ENCODE measurements at regions not wholly inside any gene's neighbourhood (a gene's known extent, or its start where the extent isn't known, plus 50 kb on each side); places are given as distances from the start of the nearest gene placed in this dataset.

DNA sequence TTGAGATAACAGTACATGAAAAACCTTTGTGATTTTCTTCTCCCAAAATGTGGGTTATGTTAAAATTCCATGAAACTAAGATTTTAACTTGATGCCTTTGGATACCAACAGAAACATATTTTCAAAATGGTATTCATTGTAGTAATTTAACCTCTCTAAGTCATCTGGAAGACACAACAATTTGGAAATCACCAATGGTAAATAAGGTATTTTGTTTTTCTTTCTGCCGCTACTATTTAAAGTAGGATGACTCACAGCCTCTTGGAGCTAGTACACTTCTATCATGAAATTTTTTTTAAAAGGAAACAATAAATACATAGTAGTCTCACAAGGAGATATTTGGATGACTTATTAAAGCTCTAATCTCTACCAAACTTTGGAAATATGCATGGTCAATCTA lies 291.6 kb upstream of the VEPH1 start:
- no peak for DNase-seq

DNA sequence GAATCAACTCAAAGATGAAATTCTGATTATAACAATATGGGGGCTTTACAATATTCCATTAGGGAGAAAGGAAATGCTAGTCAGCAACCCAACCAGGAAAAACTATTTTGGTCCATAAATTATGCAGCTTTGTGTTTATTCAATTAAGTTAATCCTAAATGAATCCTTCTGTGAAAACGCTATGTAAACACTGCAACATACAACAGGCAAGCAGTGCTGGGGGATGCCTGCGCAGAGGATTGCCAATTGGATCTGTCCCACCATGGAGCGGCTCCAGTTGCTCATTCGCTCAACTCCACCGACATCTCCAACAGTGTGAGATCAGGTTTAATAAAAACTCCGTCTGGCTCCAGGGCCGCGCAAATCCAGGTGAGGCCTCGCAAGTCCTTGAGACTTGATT lies 290.5 kb upstream of the VEPH1 start:
- DNase-seq = no peak

DNA sequence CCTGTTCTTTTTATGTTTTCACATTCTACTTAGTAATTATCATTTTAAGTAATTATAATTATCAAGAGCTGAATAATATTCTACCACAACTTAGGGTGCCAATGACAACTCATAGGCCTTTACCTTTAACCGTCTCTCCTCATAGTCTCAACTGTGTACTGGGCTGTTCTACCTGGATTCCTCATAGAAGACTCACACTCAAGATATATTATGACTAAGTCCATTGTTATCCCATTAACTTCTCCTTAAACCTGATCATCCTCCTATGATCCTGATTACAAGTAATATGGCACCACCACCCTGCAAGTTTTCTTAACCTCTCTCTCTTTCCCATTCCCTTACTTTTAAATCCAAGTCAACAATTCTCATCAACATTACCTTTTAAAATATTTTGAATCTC lies 285.9 kb upstream of the VEPH1 start:
- no peak for DNase-seq

GRCh38 chr3:157786618-157787017 lies 283.4 kb upstream of the VEPH1 start:
- DNase-seq = no peak

- no peak for DNase-seq
Measured at GRCh38 chr3:157786211-157786610, 283.0 kb upstream of the VEPH1 start.

DNA sequence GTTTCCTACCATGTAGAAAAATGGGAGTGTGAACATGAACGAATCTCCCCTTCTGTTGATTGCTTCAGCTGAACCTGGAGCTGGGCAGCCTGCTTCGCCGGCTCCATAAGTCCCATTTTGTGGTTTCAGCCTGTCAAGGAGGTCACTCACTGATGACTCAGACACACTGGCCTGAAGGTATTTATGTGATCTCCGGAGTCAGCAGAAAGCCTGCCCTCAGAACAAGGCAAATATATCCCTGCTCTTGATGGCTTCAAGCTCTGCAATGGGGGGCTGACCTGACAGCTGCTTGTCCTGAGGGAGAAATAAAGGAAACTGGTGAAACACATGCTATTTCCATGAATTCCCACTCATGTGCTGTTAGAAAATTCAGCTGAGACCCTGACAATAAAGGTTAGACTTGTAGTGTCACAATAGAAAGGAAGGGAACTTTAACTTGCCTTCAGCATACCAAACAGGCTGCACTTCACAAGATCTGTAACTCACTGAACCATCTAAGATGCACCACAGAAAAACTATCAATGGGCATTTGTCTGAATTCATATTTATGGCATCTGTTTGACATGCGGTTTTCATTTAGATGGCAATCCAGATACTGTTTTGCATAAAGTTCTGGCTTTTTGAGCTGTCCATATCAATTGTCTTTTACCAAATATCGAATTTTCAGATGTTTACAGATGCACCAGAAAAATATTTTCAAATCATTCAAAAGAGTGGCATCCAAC lies 282.0 kb upstream of the VEPH1 start:
- no peak for DNase-seq

- no peak for DNase-seq
Measured at GRCh38 chr3:157782236-157782635, 279.0 kb upstream of the VEPH1 start.

DNA sequence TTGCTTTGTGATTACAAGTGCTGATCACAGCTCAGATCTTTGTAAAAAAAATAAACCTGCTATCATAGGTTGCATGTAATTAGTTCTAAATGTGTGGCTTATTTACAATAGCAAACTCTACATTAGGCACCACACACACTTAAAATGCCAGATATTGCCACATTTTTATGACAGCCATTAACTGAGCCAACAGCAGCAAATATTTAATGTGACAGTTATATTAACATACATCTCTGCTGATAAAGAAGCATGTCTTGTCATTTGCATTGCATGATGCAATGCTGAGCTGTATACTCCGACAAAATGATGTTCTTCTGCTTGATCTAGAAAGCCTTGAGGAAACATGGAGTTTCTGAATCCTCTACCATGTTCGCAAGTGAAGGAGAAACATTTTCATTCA lies 273.6 kb upstream of the VEPH1 start:
- no peak for DNase-seq

DNA sequence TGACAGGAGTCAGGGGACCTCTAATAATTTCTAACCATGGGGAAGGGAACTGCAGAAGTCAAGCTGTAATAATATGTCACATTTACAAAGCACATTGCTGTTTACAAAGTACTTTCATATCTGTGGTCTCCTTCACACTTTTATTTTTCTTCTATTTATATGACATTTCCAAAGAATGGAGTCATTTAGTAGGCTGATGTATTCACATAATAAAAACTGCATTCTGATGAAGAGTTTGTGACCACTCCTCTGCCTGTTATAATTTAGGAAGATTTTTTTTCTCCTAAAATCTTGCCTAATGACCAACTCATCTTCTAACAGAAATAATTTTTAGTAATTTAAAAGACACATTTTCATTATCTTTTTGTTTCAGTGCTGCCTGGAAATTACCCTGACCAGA lies 272.2 kb upstream of the VEPH1 start:
- no peak for DNase-seq

GRCh38 chr3:157769378-157769777 lies 266.2 kb upstream of the VEPH1 start:
- DNase-seq = no peak

DNA sequence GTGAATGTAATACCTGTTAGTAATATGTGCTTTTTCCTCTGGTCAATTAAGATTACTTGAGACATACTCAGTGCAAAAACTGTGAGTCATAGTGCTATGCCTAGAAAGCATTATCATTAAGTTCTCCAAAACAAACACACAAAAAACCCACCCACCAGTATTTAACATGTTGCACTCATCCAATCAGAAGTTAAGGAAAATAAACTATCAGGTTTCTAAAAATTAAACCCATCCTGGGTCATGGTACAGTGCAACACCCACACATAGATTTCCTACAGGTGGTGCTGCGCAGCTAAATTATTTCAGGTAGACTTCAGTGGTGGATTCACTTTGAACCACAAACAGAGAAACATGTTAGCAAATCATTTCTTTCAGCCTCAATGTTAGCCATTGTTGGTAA lies 264.4 kb upstream of the VEPH1 start:
- no peak for DNase-seq

DNA sequence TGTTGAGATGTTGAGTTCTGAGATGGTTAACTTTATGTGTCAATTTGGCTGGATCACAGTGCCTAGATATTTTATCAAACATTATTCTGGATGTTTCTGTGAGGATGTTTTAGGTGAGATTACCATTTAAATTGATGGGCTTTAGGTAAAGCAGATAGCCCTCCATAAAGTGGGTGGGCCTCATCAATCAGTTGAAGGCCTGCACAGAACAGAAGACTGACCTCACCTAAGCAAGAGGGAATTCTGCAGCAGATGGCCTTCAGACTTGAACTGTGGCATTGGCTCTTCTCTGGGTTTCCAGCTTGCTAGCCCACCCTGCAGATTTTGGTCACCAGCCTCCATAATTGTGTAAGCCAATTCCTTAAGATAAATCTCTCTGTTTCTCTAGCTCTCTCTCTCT lies 260.4 kb upstream of the VEPH1 start:
- no peak for DNase-seq

- no peak for DNase-seq
Measured at GRCh38 chr3:157759311-157759710, 256.1 kb upstream of the VEPH1 start.

- no peak for DNase-seq
Measured at GRCh38 chr3:157755233-157755632, 252.0 kb upstream of the VEPH1 start.

DNA sequence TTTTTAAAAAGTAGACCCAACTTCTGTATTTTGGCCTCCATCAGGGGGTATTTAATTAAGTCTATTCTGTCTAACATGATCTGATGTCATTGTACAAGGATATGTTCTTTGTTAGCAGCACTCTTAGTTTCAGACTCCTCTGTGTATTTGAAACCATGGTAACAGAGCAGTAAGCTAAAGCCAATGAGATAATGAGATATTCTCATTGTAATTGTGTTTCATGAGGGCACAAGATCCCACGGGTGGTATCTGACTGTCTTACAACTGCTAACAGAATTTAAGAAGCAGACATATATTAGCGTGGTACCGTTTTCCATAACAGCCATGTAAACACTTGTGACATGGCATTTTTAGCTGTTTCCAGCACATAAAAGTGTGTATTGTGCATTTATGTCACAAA lies 251.2 kb upstream of the VEPH1 start:
- no peak for DNase-seq

DNA sequence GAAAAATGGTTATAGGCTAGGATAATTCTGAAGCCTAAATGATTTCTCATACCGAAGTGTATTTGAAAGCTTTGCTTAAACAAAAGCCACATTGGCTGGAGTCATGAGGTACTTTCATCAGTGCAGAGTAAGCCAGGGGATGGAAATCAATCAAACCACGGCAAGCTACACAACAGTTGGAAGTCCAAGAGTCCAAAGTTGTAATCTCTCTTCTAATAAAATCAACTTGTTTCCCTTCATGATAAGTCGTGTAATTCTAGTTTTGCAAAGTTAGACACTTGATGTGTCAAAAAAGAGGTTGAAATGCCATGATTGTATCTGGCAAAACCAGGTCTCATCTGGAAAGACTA lies 250.5 kb upstream of the VEPH1 start:
- DNase-seq = no peak

- DNase-seq = no peak
Measured at GRCh38 chr3:157752956-157753786, 250.0 kb upstream of the VEPH1 start.

GRCh38 chr3:157752554-157752953 lies 249.3 kb upstream of the VEPH1 start:
- no peak for DNase-seq

- no peak for DNase-seq
Measured at GRCh38 chr3:157751386-157751785, 248.2 kb upstream of the VEPH1 start.

DNA sequence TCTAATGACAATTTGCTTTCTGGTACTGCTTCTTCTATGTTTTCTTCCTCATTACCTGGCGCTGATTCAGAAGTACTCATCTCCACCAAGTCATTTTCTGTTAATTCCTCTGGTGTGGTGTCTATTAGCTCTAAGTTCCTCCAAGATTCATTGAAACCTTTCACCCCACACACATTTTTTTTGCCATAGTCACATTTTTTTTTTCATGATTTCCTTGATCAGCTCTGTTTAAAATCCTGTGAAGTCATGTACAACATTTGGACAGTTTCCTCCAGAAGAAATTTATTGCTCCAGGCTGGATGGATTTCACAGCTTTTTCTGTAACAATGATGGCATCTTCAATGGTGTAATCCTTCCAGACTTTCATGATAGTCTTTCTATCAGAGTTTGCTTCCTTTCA lies 243.2 kb upstream of the VEPH1 start:
- DNase-seq = no peak

DNA sequence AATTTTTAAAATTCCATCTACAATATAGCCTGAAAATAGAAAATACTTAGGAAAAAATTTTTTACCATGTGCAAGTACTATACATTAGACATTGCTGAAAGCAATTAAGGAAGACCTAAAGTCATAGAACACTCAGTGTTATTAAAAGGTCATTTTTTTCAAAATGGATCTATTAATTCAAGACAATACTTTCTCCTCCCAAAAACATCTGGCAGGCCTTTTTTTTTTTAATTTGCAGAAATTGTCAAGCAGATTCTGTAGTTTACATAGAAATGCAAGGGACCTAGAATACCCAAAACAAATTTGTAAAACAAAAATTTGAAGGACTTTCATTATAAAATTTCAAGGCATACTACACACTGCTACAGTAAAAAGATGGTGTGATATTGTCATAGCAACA lies 238.4 kb upstream of the VEPH1 start:
- DNase-seq = no peak

- no peak for DNase-seq
Measured at GRCh38 chr3:157738441-157738840, 235.2 kb upstream of the VEPH1 start.

GRCh38 chr3:157718800-157719199 lies 215.6 kb upstream of the VEPH1 start:
- DNase-seq = no peak

- no peak for DNase-seq
Measured at GRCh38 chr3:157713101-157713500, 209.9 kb upstream of the VEPH1 start.

DNA sequence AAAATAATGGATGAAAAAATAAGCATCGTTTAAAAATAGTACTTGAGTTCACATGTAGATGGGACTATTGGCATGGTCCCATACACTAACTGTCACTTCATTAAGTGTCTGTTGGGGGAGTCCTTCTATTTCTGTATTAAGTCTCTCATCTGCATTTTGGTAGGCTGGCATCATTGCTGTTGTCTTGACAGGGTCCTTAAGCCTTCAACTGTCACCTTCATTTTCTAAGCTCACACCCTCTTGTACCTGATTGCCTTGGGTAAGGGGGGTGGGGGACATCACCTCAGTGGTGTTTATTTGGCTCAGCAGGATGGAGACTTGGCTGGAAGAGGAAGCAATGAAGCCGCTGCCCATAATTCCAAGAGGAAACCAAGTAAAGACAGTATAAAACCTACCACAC lies 202.0 kb upstream of the VEPH1 start:
- no peak for DNase-seq
